Erythroblast (primary cell): ENCODE measurements at regions not wholly inside any gene's neighbourhood (a gene's known extent, or its start where the extent isn't known, plus 50 kb on each side); places are given as distances from the start of the nearest gene placed in this dataset.

Source experiments
- DNase-seq, 2 experiments: peaks; one replicate each; lab custom pipeline; 2025; lab: John Stamatoyannopoulos, UW
- GATA1 ChIP-seq: IDR thresholded peaks from 2 replicates; pipeline ENCODE4 v1.6.1; 2011; ENCODE audit warnings: low read depth, mild to moderate bottlenecking, control low read depth, low read length, moderate library complexity
- POLR2A ChIP-seq: IDR thresholded peaks from 2 replicates; pipeline ENCODE4 v1.6.1; 2011; ENCODE audit warnings: mild to moderate bottlenecking, low read length

GRCh38 chr11:127332896-127333295 lies 332.3 kb upstream of the KIRREL3 start:
- DNase-seq, result no peak

GRCh38 chr11:127330044-127330443 lies 329.5 kb upstream of the KIRREL3 start:
- no peak for DNase-seq
- TF ChIP-seq POLR2A (no peak), GATA1 (no peak)

More at GRCh38 chr11:127332896-127333295, 332.3 kb upstream of the KIRREL3 start:
- TF ChIP-seq GATA1 (no peak), POLR2A (no peak)

- TF ChIP-seq GATA1 (no peak), POLR2A (no peak)
- no peak for DNase-seq
These were observed 307.7 kb upstream of the KIRREL3 start for GRCh38 chr11:127308291-127308690.

GRCh38 chr11:127307700-127308099 lies 307.1 kb upstream of the KIRREL3 start:
- DNase-seq, result no peak
- TF ChIP-seq POLR2A, result no peak
- TF ChIP-seq GATA1, result no peak

- DNase-seq, result no peak
- TF ChIP-seq GATA1 (no peak), POLR2A (no peak)
These were observed 304.1 kb upstream of the KIRREL3 start for GRCh38 chr11:127304634-127305033.

- TF ChIP-seq POLR2A (no peak), GATA1 (no peak)
- DNase-seq, result no peak
These were observed 288.4 kb upstream of the KIRREL3 start for GRCh38 chr11:127288926-127289325.

- DNase-seq, result no peak
- no peak for TF ChIP-seq POLR2A
- TF ChIP-seq GATA1, result no peak
These were observed 281.0 kb upstream of the KIRREL3 start for GRCh38 chr11:127281534-127281933.

- TF ChIP-seq POLR2A, result no peak
- no peak for TF ChIP-seq GATA1
- DNase-seq, result no peak
These were observed 275.2 kb upstream of the KIRREL3 start for GRCh38 chr11:127275774-127276173.

GRCh38 chr11:127274328-127274676 lies 273.7 kb upstream of the KIRREL3 start:
- TF ChIP-seq GATA1, result no peak
- no peak for TF ChIP-seq POLR2A

GRCh38 chr11:127273593-127274327 lies 273.2 kb upstream of the KIRREL3 start:
- TF ChIP-seq POLR2A, result no peak
- TF ChIP-seq GATA1, result no peak
- no peak for DNase-seq

More at GRCh38 chr11:127274328-127274676, 273.7 kb upstream of the KIRREL3 start:
- DNase-seq, result no peak

GRCh38 chr11:127270851-127271250 lies 270.3 kb upstream of the KIRREL3 start:
- no peak for TF ChIP-seq POLR2A
- TF ChIP-seq GATA1, result no peak
- DNase-seq, result no peak

- DNase-seq, result no peak
- no peak for TF ChIP-seq POLR2A
- TF ChIP-seq GATA1, result no peak
These were observed 269.3 kb upstream of the KIRREL3 start for GRCh38 chr11:127269911-127270310.

- TF ChIP-seq POLR2A, result no peak
- DNase-seq, result no peak
These were observed 268.4 kb upstream of the KIRREL3 start for GRCh38 chr11:127268932-127269331.

- no peak for DNase-seq
- no peak for TF ChIP-seq GATA1
- TF ChIP-seq POLR2A, result no peak
These were observed 268.0 kb upstream of the KIRREL3 start for GRCh38 chr11:127268521-127268920.

GRCh38 chr11:127259102-127259501 lies 258.5 kb upstream of the KIRREL3 start:
- DNase-seq, result no peak
- TF ChIP-seq GATA1 (no peak), POLR2A (no peak)

- DNase-seq, result no peak
- TF ChIP-seq POLR2A (no peak), GATA1 (no peak)
These were observed 254.6 kb upstream of the KIRREL3 start for GRCh38 chr11:127255209-127255608.
